C1 segment of cervical spinal cord (tissue), 14 donors: ENCODE measurements at regions not wholly inside any gene's neighbourhood (a gene's known extent, or its start where the extent isn't known, plus 50 kb on each side); places are given as distances from the start of the nearest gene placed in this dataset.

ENCODE experiments used
- DNase-seq, 14 donors: peaks; one replicate each; lab custom pipeline; 2025; lab: John Stamatoyannopoulos, UW

GRCh38 chr2:192327576-192327975 lies 132.8 kb upstream of the TMEFF2 start:
- DNase-seq, result no peak

- DNase-seq, result no peak
Measured at GRCh38 chr2:192315543-192315942, 120.8 kb upstream of the TMEFF2 start.

GRCh38 chr2:192314800-192315481 lies 120.2 kb upstream of the TMEFF2 start:
- no peak for DNase-seq

- no peak for DNase-seq
Measured at GRCh38 chr2:192313773-192314172, 119.0 kb upstream of the TMEFF2 start.

DNA sequence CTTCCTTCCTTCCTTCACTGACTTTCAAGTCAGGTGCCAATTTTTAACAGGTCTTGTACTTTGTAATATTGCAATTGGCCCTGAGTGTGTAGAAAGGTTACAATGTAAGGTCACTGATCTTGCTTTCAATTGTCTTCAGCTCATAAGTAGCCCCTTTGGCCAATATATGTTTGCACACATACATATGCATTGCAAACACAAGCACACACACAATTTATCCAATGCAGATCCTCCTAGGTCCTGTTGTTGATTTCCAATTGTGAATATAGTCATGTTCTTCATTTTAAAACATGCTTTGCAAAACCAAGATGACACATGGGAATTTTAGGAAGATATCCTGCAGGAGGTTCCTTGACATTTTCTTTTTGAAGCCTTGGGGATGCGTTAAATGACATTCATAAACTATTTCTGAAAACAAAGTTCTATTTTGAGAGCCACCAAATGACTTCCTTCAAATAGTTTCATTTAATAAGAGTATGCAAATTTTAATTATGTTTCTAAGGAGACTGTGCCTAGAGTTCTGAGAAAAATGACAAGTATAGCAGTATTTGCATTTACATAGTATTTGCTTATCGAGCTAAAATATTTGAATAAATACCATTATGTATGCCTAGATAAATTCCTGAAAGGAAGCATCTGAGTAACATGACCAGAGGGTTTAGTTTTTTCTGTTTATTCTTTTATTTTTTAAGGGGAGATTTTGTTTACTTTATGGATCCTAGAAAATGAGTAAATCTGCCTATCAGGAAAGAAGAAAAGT lies 117.1 kb upstream of the TMEFF2 start:
- no peak for DNase-seq

GRCh38 chr2:192307530-192307929 lies 112.8 kb upstream of the TMEFF2 start:
- DNase-seq, result no peak

GRCh38 chr2:192298664-192299063 lies 103.9 kb upstream of the TMEFF2 start:
- peak in 3 of 14 donors; percentile 8 to 94 (median 11) for DNase-seq

DNA sequence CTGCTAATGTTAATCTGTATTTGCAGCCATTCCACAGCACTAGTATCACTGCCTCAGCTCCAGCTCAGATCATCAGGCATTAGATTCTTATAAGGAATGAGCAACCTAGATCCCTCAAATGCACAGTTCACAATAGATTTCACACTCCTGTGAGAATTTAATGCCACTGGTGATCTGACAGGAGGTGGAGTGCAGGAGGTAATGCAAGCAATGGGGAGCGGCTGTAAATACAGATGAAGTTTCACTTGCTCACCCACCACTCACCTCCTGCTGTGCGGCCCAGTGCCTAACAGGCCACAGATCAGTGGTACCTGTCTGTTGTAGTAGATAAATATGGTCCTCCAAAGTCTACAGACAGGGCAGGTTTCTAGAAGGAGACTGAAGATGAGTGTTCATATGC lies 97.7 kb upstream of the TMEFF2 start:
- DNase-seq, result no peak

- no peak for DNase-seq
Measured at GRCh38 chr2:192288295-192288694, 93.6 kb upstream of the TMEFF2 start.

DNA sequence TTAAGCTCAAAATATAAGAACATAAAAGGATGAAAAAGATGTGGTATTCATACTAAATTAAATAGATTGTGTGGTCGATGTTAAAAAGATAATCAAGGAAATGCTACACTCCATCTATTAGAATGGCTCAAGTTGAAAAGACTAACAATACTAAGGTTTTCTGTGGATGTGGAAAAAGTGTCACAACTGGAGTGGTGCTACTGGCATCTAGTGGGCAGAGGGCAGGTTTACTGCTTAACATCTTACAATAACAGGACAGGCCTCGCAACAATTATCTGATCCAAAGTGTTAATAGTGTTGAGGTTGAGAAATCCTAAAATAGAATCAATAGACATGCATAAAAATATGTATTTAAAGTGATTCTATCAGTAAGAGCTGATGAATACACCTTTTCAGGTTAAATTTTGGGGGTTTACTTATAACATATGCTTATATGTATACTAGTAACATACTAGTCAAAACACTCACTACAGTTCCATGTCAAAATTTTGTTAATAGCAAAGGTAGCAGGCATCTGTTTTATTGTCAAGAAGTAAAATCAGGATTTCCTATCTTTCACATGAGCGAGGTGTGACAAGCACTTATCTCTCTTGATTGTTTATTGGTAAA lies 91.5 kb upstream of the TMEFF2 start:
- DNase-seq, result peak in 6 of 14 donors; percentile 0 to 10 (median 2)

DNA sequence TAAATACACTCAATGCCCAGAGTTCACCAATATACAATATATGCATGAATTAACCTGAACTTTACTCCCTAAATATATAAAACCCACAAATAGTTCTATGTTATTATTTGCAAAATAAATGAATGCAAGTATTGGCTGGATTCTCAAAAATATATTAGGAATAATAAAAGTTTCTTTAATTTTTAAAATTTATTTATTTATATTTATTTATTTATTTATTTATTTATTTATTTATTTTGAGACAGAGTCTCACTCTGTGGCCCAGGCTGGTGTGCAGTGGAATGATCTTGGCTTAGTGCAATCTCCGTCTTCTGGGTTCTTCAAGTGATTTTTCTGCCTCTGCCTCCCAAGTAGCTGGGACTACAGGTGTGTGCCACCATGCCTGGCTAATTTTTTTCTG lies 88.7 kb upstream of the TMEFF2 start:
- no peak for DNase-seq

- DNase-seq, result no peak
Measured at GRCh38 chr2:192278701-192279100, 84.0 kb upstream of the TMEFF2 start.

DNA sequence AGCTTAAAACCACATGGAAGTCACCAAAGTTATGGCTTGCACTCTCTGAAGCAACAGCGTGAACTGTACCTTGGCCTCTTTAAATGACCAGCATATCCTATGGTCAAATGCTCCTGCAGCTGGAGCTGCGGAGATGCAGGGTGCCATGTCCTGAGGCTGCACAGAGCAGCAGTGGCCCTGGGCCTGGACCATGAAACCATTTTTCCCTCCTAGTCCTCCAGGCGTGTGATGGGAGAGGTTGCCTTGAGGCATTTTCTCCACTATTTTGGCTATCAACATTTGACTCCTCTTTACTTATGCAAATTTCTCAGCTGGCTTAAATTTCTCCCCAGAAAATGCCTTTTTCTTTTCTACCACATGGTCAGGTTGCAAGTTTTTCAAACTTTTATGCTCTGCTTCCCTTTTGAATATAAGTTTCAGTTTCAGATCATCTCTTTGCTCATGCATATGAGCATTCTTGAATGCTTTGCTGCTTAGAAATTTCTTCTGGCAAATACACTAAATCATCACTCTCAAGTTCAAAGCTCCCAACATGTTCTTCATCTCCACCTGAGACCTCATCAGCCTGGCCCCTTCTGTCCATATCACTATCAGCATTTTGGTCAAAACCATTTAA lies 82.9 kb upstream of the TMEFF2 start:
- no peak for DNase-seq

- no peak for DNase-seq
Measured at GRCh38 chr2:192275632-192276031, 80.9 kb upstream of the TMEFF2 start.

DNA sequence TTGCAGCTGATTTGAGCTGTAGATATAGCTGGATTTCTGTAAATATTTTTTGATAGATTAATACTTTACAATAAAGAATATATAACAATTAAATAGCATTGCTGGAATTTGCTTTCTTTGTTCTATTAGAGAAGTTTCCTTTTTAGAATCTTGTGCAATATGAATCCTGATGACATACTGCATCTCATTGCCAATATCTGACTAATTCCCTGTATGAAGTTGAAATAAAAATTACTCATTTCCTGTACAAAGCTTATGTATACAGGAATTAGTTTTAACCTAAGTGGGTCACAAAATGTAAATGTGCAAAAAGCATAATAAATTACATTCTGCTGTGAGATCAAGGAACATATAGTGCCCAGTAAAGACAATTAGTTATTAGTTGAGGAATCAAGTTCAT lies 72.8 kb upstream of the TMEFF2 start:
- DNase-seq, result no peak

DNA sequence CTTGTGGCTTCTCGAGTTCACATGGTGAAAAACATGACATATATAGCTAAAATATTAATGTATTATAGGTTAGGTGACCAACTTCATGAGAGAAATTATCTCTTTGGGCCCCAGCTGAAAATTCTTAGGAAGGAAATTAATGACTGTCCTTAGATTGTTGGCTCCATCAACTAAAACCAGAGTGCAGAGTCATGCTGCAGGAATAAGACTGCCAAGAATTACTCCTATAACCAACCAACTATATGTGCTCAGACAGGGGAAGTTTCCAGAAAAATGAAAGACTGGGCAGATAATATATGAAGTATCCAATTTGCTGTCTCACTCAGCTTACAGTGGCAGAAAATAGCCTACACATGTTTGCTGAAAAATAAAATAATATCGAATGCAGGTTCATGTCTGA lies 71.0 kb upstream of the TMEFF2 start:
- no peak for DNase-seq

- DNase-seq, result peak in 7 of 14 donors; percentile 7 to 35 (median 26)
Measured at GRCh38 chr2:192254444-192254843, 59.7 kb upstream of the TMEFF2 start.

DNA sequence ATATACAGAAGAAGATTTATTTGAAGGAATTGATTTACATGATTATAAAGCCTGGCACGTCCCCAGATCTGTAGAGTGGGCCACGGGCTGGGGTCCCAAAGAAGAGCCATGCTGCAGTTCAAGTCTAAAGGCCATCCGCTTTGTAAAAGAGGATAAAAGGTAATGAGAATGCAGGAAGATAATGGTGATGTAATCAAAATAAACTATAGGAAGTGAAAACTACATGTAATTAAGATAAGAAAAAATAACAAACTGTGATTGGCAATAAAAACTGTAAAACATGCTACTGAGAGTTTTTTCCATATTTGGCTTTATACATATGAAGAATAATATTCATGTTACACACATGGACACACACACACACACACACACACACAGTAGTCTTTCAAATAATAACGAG lies 59.0 kb upstream of the TMEFF2 start:
- DNase-seq, result no peak

GRCh38 chr2:192250961-192251360 lies 56.2 kb upstream of the TMEFF2 start:
- no peak for DNase-seq

GRCh38 chr2:192247456-192247855 lies 52.7 kb upstream of the TMEFF2 start:
- no peak for DNase-seq

GRCh38 chr2:192246297-192246696 lies 51.6 kb upstream of the TMEFF2 start:
- no peak for DNase-seq

- no peak for DNase-seq
Measured at GRCh38 chr2:192245329-192245728, 50.6 kb upstream of the TMEFF2 start.
